ENCODE measurements at regions not wholly inside any gene's neighbourhood (a gene's known extent, or its start where the extent isn't known, plus 50 kb on each side); places are given as distances from the start of the nearest gene placed in this dataset.

GRCh38 chr10:77695186-77695585, 57.6 kb upstream of the KCNMA1 start:
- DNase-seq (ENCODE audit: low read depth, low spot score) (no peak), ATAC-seq (no peak)
- ChIA-PET POLR2A (no interaction called here), RAD21 (ENCODE audit: low non-redundant PET in 1 of 2, low total read pairs in 2 of 2, uncharacterized antibody in 2 of 2, unreplicated experiment in 2 of 2) (no interaction called here), CTCF (no interaction called here)
- Histone ChIP-seq H3K4me3 (replicated peaks in 1 of 2; ENCODE audit: low read depth in 1 of 2, low read length in 2 of 2) (no peak overlapping the region), H3K27ac (ENCODE audit: low read depth, low read length) (no peak overlapping the region), H3K9me2 (ENCODE audit: insufficient read depth) (no peaks in the 10 kb centered on the region), H3K4me1 (ENCODE audit: control insufficient read depth in 1 of 2, insufficient read depth in 2 of 2, low read length in 2 of 2) (no peaks in the 10 kb centered on the region), H3K36me3 (ENCODE audit: control insufficient read depth in 1 of 2, insufficient read depth in 2 of 2, low read length in 2 of 2) (no peaks in the 10 kb centered on the region), H3K9ac (ENCODE audit: low read length) (no peak overlapping the region), H4K20me1 (ENCODE audit: insufficient read depth) (no peaks in the 10 kb centered on the region), H3K4me2 (ENCODE audit: low read length) (no peak overlapping the region), H2AFZ (ENCODE audit: low read depth, low read length, poor library complexity, severe bottlenecking) (no peak overlapping the region), H3K27me3 (ENCODE audit: insufficient read depth, low read length) (peaks cover 16% of the 10 kb centered on the region; the same call in 1 of the 2 replicates), H3K9me3 (ENCODE audit: control insufficient read depth in 1 of 2, insufficient read depth in 1 of 2, low read depth in 1 of 2, low read length in 2 of 2) (no peaks in the 10 kb centered on the region), H3K79me2 (ENCODE audit: insufficient read depth, low read length) (no peaks in the 10 kb centered on the region)
- TF ChIP-seq POLR2A (IDR thresholded peaks at IDR 0.05; ENCODE audit: borderline replicate concordance, extremely low read depth, insufficient read depth, insufficient read length): no peak
- TF ChIP-seq MAX (IDR thresholded peaks at IDR 0.05): no peak
- no peak for TF ChIP-seq EZH2phosphoT487 (IDR thresholded peaks at IDR 0.05; ENCODE audit: borderline replicate concordance)
- TF ChIP-seq SIN3A (IDR thresholded peaks at IDR 0.05; ENCODE audit: low read depth): no peak
- TF ChIP-seq ELF1 (IDR thresholded peaks at IDR 0.05; ENCODE audit: borderline replicate concordance, low read depth): no peak
- TF ChIP-seq EZH2 (IDR thresholded peaks at IDR 0.05): no peak
- intact Hi-C loops (cut with micrococcal nuclease): no loop called here
- no TSS peak for BruUV-seq (replicated peaks)

GRCh38 chr10:77692782-77693181, 55.2 kb upstream of the KCNMA1 start:
- ChIA-PET RAD21 (ENCODE audit: low non-redundant PET in 1 of 2, low total read pairs in 2 of 2, uncharacterized antibody in 2 of 2, unreplicated experiment in 2 of 2) (no interaction called here), POLR2A (no interaction called here), CTCF (no interaction called here)
- no peak overlapping the region for H3K4me2 ChIP-seq (ENCODE audit: low read length)
- DNase-seq (ENCODE audit: low read depth, low spot score): no peak
- no peak overlapping the region for H3K4me3 ChIP-seq (replicated peaks in 1 of 2; ENCODE audit: low read depth in 1 of 2, low read length in 2 of 2)
- H3K9ac ChIP-seq (ENCODE audit: low read length): no peak overlapping the region
- no peaks in the 10 kb centered on the region for H3K9me3 ChIP-seq (ENCODE audit: control insufficient read depth in 1 of 2, insufficient read depth in 1 of 2, low read depth in 1 of 2, low read length in 2 of 2)
- H3K36me3 ChIP-seq (ENCODE audit: control insufficient read depth in 1 of 2, insufficient read depth in 2 of 2, low read length in 2 of 2): no peaks in the 10 kb centered on the region
- H3K79me2 ChIP-seq (ENCODE audit: insufficient read depth, low read length): no peaks in the 10 kb centered on the region
- H3K27ac ChIP-seq (ENCODE audit: low read depth, low read length): no peak overlapping the region
- peaks cover 39% of the 10 kb centered on the region for H3K27me3 ChIP-seq (ENCODE audit: insufficient read depth, low read length)
- intact Hi-C loops (cut with micrococcal nuclease): no loop called here
- H2AFZ ChIP-seq (ENCODE audit: low read depth, low read length, poor library complexity, severe bottlenecking): no peak overlapping the region
- H4K20me1 ChIP-seq (ENCODE audit: insufficient read depth): no peaks in the 10 kb centered on the region
- H3K4me1 ChIP-seq (ENCODE audit: control insufficient read depth in 1 of 2, insufficient read depth in 2 of 2, low read length in 2 of 2): no peaks in the 10 kb centered on the region
- no TSS peak for BruUV-seq (replicated peaks)
- ATAC-seq: no peak
- no peaks in the 10 kb centered on the region for H3K9me2 ChIP-seq (ENCODE audit: insufficient read depth)
- TF ChIP-seq ZNF274 (IDR thresholded peaks at IDR 0.05; ENCODE audit: low read depth, low read length) (no peak), MAX (IDR thresholded peaks at IDR 0.05) (no peak), YY1 (IDR thresholded peaks at IDR 0.05; ENCODE audit: extremely low read depth, insufficient replicate concordance, low read depth, low read length) (no peak), EZH2phosphoT487 (IDR thresholded peaks at IDR 0.05; ENCODE audit: borderline replicate concordance) (no peak), EZH2 (IDR thresholded peaks at IDR 0.05) (no peak), ATF3 (IDR thresholded peaks at IDR 0.05) (no peak), EGR1 (IDR thresholded peaks at IDR 0.05; ENCODE audit: low read depth) (no peak), POLR2AphosphoS5 (IDR thresholded peaks at IDR 0.05; ENCODE audit: low read depth, low read length) (no peak), ZBTB33 (IDR thresholded peaks at IDR 0.05; ENCODE audit: extremely low read depth, insufficient replicate concordance, low read length) (no peak), ZFX (IDR thresholded peaks at IDR 0.05) (no peak), SRF (IDR thresholded peaks at IDR 0.05; ENCODE audit: low read depth) (no peak), POLR2A (IDR thresholded peaks at IDR 0.05; ENCODE audit: borderline replicate concordance, extremely low read depth, insufficient read depth, insufficient read length) (no peak), CTCF (IDR thresholded peaks at IDR 0.05 in 2 of 3, conservative IDR thresholded peaks at IDR 0.05 in 1 of 3; ENCODE audit: borderline replicate concordance in 1 of 3, insufficient read depth in 1 of 3, low read depth in 2 of 3, low read length in 2 of 3) (no peak), CEBPB (IDR thresholded peaks at IDR 0.05; ENCODE audit: low read depth) (no peak), FOSL1 (IDR thresholded peaks at IDR 0.05; ENCODE audit: low read depth) (no peak), SP1 (IDR thresholded peaks at IDR 0.05; ENCODE audit: low read depth) (no peak), ELF1 (IDR thresholded peaks at IDR 0.05; ENCODE audit: borderline replicate concordance, low read depth) (no peak)
